DND-41 (cell line): ENCODE measurements at regions not wholly inside any gene's neighbourhood (a gene's known extent, or its start where the extent isn't known, plus 50 kb on each side); places are given as distances from the start of the nearest gene placed in this dataset.

Experiments
- ATAC-seq: fragments of 200-7000 bp; cut with Tn5 transposase; 3 replicates; pipeline ENCODE4 v1.9.1; 2021; ENCODE audit warnings: low read depth; ENCODE audit not compliant: insufficient read depth
- DNase-seq: peaks from one replicate; pipeline ENCODE4 v3.0.0-alpha.2; 2020
- H2AFZ ChIP-seq: 2 replicates; pipeline ENCODE4 v1.6.0; 2012; ENCODE audit warnings: low read depth, low read length
- H3K27ac ChIP-seq: 2 replicates; pipeline ENCODE4 v1.5.1; 2012; ENCODE audit warnings: low read length, inconsistent platforms
- H3K27me3 ChIP-seq: fragments of 200-600 bp; sonication (generic); 2 replicates; pipeline ENCODE4 v1.6.0; 2012; ENCODE audit warnings: low read length, mild to moderate bottlenecking, inconsistent platforms; ENCODE audit not compliant: insufficient read depth, poor library complexity
- H3K36me3 ChIP-seq: 2 replicates; pipeline ENCODE4 v1.5.1; 2012; ENCODE audit warnings: low read length, inconsistent platforms; ENCODE audit not compliant: insufficient read depth
- H3K4me1 ChIP-seq: 2 replicates; pipeline ENCODE4 v1.5.1; 2012; ENCODE audit warnings: mild to moderate bottlenecking, low read length; ENCODE audit not compliant: insufficient read depth
- H3K4me2 ChIP-seq: 2 replicates; pipeline ENCODE4 v1.6.0; 2012; ENCODE audit warnings: mild to moderate bottlenecking, moderate library complexity, low read length, inconsistent platforms; ENCODE audit not compliant: insufficient read depth
- H3K4me3 ChIP-seq, 2 experiments: fragments of 200-600 bp in 1 of 2; shearing (Covaris generic) in 1 of 2; 2 replicates each; pipeline ENCODE4 v1.5.1; 2012 to 2016; ENCODE audit warnings: inconsistent platforms in 2 of 2, low read length in 2 of 2, mild to moderate bottlenecking in 2 of 2, low read depth in 1 of 2, moderate library complexity in 1 of 2
- H3K79me2 ChIP-seq: 2 replicates; pipeline ENCODE4 v1.6.0; 2012; ENCODE audit warnings: low read length, inconsistent platforms; ENCODE audit not compliant: insufficient read depth
- H3K9ac ChIP-seq: 2 replicates; pipeline ENCODE4 v1.6.0; 2012; ENCODE audit warnings: low read depth, mild to moderate bottlenecking, inconsistent platforms, low read length, moderate library complexity
- H3K9me3 ChIP-seq: 2 replicates; pipeline ENCODE4 v1.5.1; 2012; ENCODE audit warnings: low read length, moderate library complexity, mild to moderate bottlenecking, inconsistent platforms; ENCODE audit not compliant: insufficient read depth, severe bottlenecking
- H4K20me1 ChIP-seq: 2 replicates; pipeline ENCODE4 v1.6.0; 2012; ENCODE audit warnings: low read length; ENCODE audit not compliant: insufficient read depth
- EZH2 ChIP-seq: IDR thresholded peaks from 3 replicates; pipeline ENCODE4 v1.6.1; 2012; ENCODE audit warnings: borderline replicate concordance, low read depth, mild to moderate bottlenecking, moderate library complexity, low read length, inconsistent platforms; ENCODE audit not compliant: severe bottlenecking
- TF ChIP-seq, protein P1 (sequence below): IDR thresholded peaks from 2 replicates; pipeline ENCODE4 v1.5.1; 2012; ENCODE audit warnings: borderline replicate concordance, low read length, moderate library complexity, mild to moderate bottlenecking; ENCODE audit not compliant: poor library complexity, severe bottlenecking; ENCODE audit errors: extremely low read depth

DNA sequence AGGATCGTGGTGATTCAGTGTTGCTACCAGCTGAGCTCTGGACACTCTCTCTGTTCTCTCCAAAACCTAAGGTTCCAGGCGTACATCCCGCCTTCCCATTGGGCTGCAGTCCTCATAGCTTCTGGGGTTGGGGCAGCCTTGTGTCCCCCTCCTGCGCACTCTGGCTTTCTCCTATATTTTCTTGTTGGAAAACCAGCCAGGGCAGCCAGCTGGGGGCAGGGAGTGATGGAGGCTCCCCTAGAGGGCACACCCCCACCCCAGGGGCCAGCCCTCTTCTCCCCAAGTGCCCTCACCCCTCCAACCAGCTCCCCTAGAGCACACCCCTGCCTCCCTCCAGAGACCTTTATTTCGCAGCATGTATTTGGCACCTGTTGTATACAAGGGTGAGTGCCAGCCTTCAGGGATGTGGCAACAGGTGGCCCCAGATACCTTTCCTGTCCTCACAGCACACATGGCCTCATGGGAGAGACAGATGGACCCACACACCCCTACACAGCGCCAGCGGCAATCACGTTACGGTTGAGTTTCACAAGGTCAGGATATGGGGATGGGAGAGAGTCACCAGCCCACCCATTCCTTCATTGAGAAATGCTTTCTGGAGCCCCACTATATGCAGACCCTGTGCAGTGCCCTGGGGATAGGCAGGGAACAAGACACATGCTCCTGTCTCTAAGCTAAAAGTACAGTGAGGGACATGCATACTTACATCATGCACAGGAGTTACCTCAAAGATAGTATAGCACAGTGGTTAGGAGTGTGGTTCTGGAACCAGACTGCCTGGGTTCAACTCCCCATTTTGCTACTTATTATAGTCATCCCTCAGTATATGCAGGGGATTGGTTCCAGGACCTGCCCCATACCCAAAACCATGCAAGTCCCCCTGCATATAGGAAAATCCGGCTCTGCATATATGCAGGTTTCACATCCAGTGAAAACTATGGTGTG, 141.1 kb downstream of the PHETA1 start:
- no peak overlapping the region for H3K4me3 ChIP-seq
- no peak for ATAC-seq
- no peak overlapping the region for H2AFZ ChIP-seq
- no peak for DNase-seq
- no peaks in the 10 kb centered on the region for H3K27me3 ChIP-seq
- TF ChIP-seq EZH2, result no peak
- TF ChIP-seq, protein P1, sequence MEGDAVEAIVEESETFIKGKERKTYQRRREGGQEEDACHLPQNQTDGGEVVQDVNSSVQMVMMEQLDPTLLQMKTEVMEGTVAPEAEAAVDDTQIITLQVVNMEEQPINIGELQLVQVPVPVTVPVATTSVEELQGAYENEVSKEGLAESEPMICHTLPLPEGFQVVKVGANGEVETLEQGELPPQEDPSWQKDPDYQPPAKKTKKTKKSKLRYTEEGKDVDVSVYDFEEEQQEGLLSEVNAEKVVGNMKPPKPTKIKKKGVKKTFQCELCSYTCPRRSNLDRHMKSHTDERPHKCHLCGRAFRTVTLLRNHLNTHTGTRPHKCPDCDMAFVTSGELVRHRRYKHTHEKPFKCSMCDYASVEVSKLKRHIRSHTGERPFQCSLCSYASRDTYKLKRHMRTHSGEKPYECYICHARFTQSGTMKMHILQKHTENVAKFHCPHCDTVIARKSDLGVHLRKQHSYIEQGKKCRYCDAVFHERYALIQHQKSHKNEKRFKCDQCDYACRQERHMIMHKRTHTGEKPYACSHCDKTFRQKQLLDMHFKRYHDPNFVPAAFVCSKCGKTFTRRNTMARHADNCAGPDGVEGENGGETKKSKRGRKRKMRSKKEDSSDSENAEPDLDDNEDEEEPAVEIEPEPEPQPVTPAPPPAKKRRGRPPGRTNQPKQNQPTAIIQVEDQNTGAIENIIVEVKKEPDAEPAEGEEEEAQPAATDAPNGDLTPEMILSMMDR, result no peak
- H3K4me1 ChIP-seq, result no peaks in the 10 kb centered on the region
- H3K4me2 ChIP-seq, result no peak overlapping the region
- no peaks in the 10 kb centered on the region for H3K9me3 ChIP-seq
- H3K9ac ChIP-seq, result no peak overlapping the region
- H3K36me3 ChIP-seq, result no peaks in the 10 kb centered on the region
- H4K20me1 ChIP-seq, result no peaks in the 10 kb centered on the region; the same call in 1 of the 2 replicates
- no peaks in the 10 kb centered on the region for H3K79me2 ChIP-seq
- H3K27ac ChIP-seq, result no peak overlapping the region

DNA sequence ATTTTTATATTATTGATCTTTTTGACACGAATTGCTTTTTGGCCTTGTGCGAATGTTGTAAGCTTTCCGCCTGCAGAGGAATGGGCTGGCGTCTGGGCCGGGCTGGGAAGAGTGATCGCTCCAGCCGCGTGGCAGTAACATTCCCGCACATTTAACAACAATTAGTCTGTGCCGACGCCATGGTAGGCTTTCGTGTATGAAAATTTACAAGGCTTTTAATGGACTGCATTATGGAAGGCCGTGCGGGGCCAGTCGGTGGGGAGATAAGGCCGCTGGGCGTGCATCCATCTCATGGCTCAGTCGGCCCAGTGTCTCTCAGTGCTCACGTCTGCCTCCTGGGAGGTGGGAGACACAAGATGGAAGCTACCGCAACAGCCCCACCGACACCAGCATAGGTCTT, 142.2 kb downstream of the PHETA1 start:
- Histone ChIP-seq H3K27me3 (no peaks in the 10 kb centered on the region), H3K9ac (no peak overlapping the region)

DNA sequence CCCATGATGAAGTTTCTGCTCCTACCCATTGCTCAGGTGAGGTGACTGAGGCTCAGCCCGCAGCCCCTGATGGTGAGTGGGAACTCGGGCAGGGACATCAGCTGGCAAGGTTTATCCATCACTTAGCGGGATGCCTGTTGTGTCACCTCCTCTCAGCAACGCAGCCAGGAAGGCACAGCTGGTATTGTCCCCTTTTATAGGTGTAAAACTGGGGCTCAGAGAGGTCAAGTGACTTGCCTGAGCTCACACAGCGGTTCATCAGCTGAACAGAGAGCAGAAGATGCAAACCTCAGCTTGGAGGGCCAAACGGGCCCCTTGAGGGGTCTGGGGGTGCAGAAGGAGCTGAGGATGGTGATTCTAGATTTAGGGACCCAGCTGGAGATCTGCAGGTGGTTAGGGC, 143.6 kb downstream of the PHETA1 start:
- TF ChIP-seq EZH2, result no peak
- TF ChIP-seq, protein P1, result no peak
- Histone ChIP-seq H3K4me3 (no peak overlapping the region), H3K9ac (no peak overlapping the region), H3K27ac (no peak overlapping the region), H3K79me2 (no peaks in the 10 kb centered on the region), H3K4me2 (no peak overlapping the region), H3K4me1 (no peaks in the 10 kb centered on the region), H3K9me3 (no peaks in the 10 kb centered on the region), H2AFZ (no peak overlapping the region), H3K36me3 (no peaks in the 10 kb centered on the region), H4K20me1 (no peaks in the 10 kb centered on the region; the same call in 1 of the 2 replicates), H3K27me3 (no peaks in the 10 kb centered on the region)
- DNase-seq (no peak), ATAC-seq (no peak)

More for the DNA sequence above, 142.2 kb downstream of the PHETA1 start:
- H3K36me3 ChIP-seq, result no peaks in the 10 kb centered on the region
- no peak for ATAC-seq
- no peak for DNase-seq
- H3K4me1 ChIP-seq, result no peaks in the 10 kb centered on the region
- no peaks in the 10 kb centered on the region for H3K79me2 ChIP-seq
- H3K9me3 ChIP-seq, result no peaks in the 10 kb centered on the region
- H3K4me3 ChIP-seq, result no peak overlapping the region
- no peak overlapping the region for H3K27ac ChIP-seq
- TF ChIP-seq, protein P1, result no peak
- no peak for TF ChIP-seq EZH2
- H2AFZ ChIP-seq, result no peak overlapping the region
- no peak overlapping the region for H3K4me2 ChIP-seq
- H4K20me1 ChIP-seq, result no peaks in the 10 kb centered on the region; the same call in 1 of the 2 replicates
